Ovary (tissue), 3 donors: ENCODE measurements at regions not wholly inside any gene's neighbourhood (a gene's known extent, or its start where the extent isn't known, plus 50 kb on each side); places are given as distances from the start of the nearest gene placed in this dataset.

Experiments used
- EP300 ChIP-seq: sonication (generic); formaldehyde crosslinking; IDR thresholded peaks from one replicate; pipeline ENCODE4 v1.6.1; 2017; ENCODE audit warnings: antibody characterized with exemption
- POLR2A ChIP-seq: fragments of 450-650 bp; IDR thresholded peaks from one replicate; pipeline ENCODE4 v1.6.1; 2017; ENCODE audit warnings: antibody characterized with exemption, mild to moderate bottlenecking, moderate library complexity
- TF ChIP-seq, protein P1 (sequence below), 3 donors: fragments of 450-650 bp in 2 of 3; fragments of 200-600 bp in 1 of 3; IDR thresholded peaks; one replicate each; pipeline versions ENCODE4 v1.5.1 to v1.8.0; 2016 to 2022; ENCODE audit warnings: antibody characterized with exemption in 3 of 3, mild to moderate bottlenecking in 1 of 3
- donor health status: DM: no; HTN: no; CAD: no.

DNA sequence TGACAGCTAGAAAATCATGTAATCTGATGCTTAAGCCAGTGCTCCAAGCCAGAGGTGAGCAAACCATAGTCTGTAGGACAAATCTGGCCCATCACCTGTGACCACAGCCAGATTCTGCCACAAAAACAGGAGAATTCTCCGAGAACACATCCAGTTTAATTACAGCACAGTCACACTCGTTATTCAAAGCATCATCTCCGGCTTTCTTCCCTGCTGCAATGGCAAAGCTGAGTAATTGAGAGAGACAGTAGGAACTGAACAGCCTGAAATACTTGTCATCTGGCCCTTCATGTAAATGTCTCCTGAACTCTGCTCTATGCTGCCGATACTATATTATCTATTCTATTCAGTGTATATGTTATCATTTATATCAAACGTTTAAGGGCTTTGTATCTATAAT is 121.4 kb upstream of the FOXF1 start:
- TF ChIP-seq, protein P1, sequence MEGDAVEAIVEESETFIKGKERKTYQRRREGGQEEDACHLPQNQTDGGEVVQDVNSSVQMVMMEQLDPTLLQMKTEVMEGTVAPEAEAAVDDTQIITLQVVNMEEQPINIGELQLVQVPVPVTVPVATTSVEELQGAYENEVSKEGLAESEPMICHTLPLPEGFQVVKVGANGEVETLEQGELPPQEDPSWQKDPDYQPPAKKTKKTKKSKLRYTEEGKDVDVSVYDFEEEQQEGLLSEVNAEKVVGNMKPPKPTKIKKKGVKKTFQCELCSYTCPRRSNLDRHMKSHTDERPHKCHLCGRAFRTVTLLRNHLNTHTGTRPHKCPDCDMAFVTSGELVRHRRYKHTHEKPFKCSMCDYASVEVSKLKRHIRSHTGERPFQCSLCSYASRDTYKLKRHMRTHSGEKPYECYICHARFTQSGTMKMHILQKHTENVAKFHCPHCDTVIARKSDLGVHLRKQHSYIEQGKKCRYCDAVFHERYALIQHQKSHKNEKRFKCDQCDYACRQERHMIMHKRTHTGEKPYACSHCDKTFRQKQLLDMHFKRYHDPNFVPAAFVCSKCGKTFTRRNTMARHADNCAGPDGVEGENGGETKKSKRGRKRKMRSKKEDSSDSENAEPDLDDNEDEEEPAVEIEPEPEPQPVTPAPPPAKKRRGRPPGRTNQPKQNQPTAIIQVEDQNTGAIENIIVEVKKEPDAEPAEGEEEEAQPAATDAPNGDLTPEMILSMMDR (IDR thresholded peaks at IDR 0.05), result no peak
- TF ChIP-seq POLR2A (no peak), EP300 (no peak)
